Superior temporal gyrus (tissue), 1 donor: ENCODE measurements at regions not wholly inside any gene's neighbourhood (a gene's known extent, or its start where the extent isn't known, plus 50 kb on each side); places are given as distances from the start of the nearest gene placed in this dataset.
A peak's percentile ranks its signal among the peaks of the same experiment; 100 is the strongest.

Source experiments
- DNase-seq: peaks from one replicate; pipeline ENCODE4 v3.0.0-alpha.2; 2016; ENCODE audit errors: extremely low spot score

- DNase-seq: no peak
Measured at GRCh38 chr15:69656271-69657030, 203.8 kb downstream of the RPLP1 start.

GRCh38 chr15:69657626-69658025, 205.0 kb downstream of the RPLP1 start:
- DNase-seq: no peak

- no peak for DNase-seq
Measured at GRCh38 chr15:69658411-69658945, 205.9 kb downstream of the RPLP1 start.

- DNase-seq: no peak
Measured at GRCh38 chr15:69659454-69660050, 206.9 kb downstream of the RPLP1 start.

- DNase-seq: no peak
Measured at GRCh38 chr15:69660114-69660513, 207.5 kb downstream of the RPLP1 start.

GRCh38 chr15:69660658-69661405, 208.2 kb downstream of the RPLP1 start:
- no peak for DNase-seq

- DNase-seq: no peak
Measured at GRCh38 chr15:69661446-69661845, 208.8 kb downstream of the RPLP1 start.

- DNase-seq: no peak
Measured at GRCh38 chr15:69661871-69662644, 209.4 kb downstream of the RPLP1 start.

GRCh38 chr15:69662645-69663000, 210.0 kb downstream of the RPLP1 start:
- no peak for DNase-seq

GRCh38 chr15:69663441-69663840, 210.8 kb downstream of the RPLP1 start:
- no peak for DNase-seq

- no peak for DNase-seq
Measured at GRCh38 chr15:69663982-69664381, 211.4 kb downstream of the RPLP1 start.

GRCh38 chr15:69664572-69665571, 212.3 kb downstream of the RPLP1 start:
- peak; percentile 46 for DNase-seq

GRCh38 chr15:69665641-69666111, 213.1 kb downstream of the RPLP1 start:
- DNase-seq: no peak

GRCh38 chr15:69666441-69666882, 213.8 kb downstream of the RPLP1 start:
- no peak for DNase-seq

GRCh38 chr15:69666921-69667811, 214.5 kb downstream of the RPLP1 start:
- DNase-seq: peak; percentile 41

- DNase-seq: no peak
Measured at GRCh38 chr15:69668039-69668705, 215.6 kb downstream of the RPLP1 start.

GRCh38 chr15:69668963-69669362, 216.3 kb downstream of the RPLP1 start:
- DNase-seq: no peak

GRCh38 chr15:69669446-69669845, 216.8 kb downstream of the RPLP1 start:
- DNase-seq: no peak
